GM21717 (cell line): ENCODE measurements at regions not wholly inside any gene's neighbourhood (a gene's known extent, or its start where the extent isn't known, plus 50 kb on each side); places are given as distances from the start of the nearest gene placed in this dataset.

Experiments used
- ATAC-seq: cut with Tn5 transposase; IDR thresholded peaks from one replicate; pipeline ENCODE4 v1.9.1; 2021; ENCODE audit warnings: mild to moderate bottlenecking, moderate library complexity; ENCODE audit not compliant: unreplicated experiment

GRCh38 chr10:117710181-117710798, 167.7 kb downstream of the EMX2 start:
- ATAC-seq = no peak

- ATAC-seq = no peak
Measured at GRCh38 chr10:117716889-117717288, 174.3 kb downstream of the EMX2 start.

GRCh38 chr10:117718986-117719920, 176.7 kb downstream of the EMX2 start:
- no peak for ATAC-seq

DNA sequence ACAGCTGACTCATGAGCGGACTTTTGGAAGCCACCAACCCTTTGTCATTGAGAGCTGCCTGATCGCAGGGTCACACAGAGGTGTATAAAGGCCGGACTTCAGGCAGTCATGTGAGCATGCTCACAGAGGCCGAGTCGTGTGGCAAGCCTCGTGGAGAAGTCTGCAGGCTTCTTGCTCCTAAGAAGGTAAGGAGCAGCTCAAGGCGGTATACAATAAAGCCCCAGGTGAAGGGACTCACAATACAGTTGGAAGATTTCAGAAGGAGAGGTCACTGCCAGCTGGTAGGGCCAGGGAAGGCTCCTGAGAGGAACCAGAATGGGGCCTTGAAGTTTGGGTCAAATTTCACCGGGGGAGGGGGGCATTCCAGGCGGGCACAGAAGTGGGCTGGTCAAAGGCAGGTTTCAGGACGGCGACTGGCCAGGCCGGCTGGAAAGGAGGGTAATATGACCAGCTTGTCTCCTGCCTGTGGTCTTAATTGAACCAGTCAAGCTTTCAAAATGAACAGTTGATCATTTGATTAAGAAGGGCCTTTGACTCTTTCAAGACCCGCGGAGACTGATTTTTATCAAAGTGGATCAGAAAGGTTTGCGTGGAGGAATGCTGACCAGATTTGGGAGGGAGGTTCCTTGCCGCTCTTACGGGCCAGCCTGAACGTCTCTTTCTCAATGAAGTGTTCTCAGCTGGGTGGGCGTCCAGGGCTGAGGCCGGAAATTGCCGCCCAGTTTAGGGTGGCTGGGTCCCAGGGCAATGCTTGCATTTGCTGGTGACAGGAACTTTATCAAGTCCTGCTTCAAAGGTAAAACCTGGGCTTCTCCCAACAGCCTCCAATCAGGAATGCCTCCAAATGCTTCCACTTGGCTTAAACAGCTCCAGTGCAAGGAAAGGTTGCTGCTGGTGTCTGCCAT, 178.6 kb downstream of the EMX2 start:
- no peak for ATAC-seq

DNA sequence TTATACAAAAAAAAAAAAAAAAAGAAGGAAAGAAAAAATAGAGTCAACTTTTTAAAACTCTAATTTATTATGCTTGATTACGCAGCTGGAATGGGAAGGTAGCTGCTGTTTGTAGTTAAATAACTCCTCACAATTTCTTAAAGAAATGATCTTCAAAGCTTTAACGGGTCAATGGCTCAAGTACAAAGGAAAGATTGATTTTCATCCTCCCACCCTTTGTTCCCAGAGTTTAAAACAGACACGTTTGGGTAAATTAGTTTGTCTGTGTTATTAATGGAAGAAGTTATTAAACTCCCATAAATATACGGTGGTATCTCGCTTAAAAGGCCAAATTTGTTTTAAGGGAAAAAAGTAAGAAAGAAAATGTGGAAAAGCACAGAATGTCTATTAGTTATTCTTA, 179.3 kb downstream of the EMX2 start:
- ATAC-seq = no peak

DNA sequence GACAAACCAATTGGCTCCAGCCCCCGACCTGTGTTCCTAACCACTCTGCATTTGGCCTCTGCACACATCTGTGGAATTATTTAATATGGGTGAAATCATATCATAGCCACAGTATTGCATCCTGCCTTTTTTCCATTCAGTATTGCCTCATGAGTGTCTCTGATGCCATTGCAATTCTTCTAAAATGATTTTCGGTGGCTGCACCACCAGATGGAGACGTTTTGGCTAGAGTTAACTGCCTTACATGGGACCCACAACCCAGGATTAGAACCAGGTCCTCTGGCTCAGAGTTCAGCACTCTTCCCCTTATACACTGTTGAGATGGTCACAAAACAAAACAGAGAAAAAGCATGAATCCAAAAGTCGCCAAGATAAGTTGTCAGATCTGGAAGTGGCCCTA, 180.8 kb downstream of the EMX2 start:
- no peak for ATAC-seq

DNA sequence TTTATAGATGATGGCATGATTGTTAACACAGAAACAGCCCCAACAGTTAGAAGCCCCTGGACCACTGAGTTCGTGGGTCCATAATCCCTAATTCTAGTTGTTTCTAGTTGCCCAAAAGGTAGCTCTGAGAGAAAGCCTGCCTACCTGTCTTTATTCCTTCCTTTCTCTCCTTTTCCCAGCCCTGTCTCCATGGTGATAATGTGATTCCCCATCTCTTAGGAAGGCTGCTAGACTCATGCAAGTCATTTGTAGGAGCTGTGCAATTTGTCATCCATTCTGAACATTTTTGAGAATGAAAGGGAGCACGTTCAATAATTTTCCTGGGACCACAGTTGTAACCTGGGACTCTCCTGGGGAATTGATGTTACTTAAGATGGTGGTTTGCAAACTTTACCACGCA, 183.4 kb downstream of the EMX2 start:
- ATAC-seq = no peak

GRCh38 chr10:117726596-117727295, 184.2 kb downstream of the EMX2 start:
- no peak for ATAC-seq

- ATAC-seq = no peak
Measured at GRCh38 chr10:117727421-117727820, 184.9 kb downstream of the EMX2 start.

DNA sequence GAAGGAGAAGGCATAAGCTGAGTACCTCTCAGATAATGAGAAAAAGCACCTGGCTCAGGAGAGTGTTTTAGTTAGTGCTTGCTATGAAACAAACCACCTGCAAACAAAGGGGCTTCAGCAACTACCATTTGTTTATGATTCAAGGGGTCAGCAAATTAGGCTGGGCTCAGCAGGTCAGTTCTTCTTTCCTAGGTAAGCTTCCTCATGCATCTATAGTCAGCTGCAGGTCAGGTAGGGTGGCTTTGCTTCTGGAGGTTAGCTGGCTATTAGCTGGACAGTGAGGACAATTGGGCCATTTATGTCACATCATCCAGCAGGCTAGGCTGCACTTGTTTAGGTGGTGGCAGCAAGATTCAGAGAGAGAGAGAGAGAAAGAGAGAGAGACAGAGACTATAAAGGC, 185.5 kb downstream of the EMX2 start:
- no peak for ATAC-seq

GRCh38 chr10:117729156-117729555, 186.6 kb downstream of the EMX2 start:
- ATAC-seq = no peak

- ATAC-seq = no peak
Measured at GRCh38 chr10:117731121-117731791, 188.7 kb downstream of the EMX2 start.

DNA sequence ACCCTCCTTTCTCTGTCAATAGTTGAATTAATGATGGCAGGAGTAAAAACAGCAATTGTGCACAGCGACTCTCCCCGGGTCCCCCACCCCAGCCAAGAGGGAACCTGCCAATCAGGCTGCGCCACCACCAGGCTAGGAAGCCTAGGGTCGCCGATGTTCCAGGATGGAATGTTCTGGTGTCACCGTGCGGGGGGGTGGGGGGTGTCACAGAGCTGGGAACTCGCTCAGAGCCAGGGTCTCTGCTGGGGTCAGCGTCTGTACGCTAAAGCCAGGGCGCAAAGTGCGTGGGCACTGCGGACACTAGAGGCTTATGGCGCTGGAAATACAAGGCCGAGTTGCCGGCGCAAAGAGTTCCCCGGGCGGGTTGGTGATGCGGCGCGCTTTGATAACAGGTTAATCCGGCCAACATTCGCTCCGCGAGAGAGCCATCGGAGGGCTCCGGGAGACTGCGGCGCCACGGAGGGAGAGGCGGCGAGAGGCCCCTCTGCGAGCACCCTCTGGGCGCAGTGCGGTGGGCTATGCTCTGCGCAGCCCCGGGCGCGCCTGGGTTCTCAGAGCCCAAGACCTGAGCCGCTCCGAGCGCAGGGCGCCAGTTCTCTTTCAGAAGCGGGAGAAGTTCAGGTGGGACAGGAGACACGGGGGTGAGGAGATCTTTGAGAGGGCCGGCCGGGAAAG, 192.3 kb downstream of the EMX2 start:
- ATAC-seq = no peak

DNA sequence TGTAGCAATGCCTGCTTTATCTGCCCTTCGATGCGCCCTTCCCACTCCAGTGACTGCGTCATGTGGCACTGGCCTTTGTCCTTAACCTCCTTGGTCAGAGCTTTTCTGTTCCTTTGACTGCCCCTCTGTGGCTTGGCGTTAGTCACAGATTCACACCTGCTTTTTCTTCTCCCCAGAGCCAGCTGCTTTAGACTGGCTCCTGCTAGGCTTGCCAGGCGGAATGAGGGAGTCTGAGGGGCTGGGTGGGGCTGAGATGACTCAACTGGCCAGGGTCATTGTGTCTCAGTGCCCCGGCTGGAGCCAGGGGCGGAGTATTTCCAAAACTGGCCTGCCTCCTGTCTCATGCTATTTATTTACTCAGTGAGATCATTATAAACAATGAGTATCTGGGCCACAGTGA, 194.1 kb downstream of the EMX2 start:
- no peak for ATAC-seq

GRCh38 chr10:117740088-117740487, 197.5 kb downstream of the EMX2 start:
- no peak for ATAC-seq

- ATAC-seq = no peak
Measured at GRCh38 chr10:117740691-117741222, 198.2 kb downstream of the EMX2 start.

DNA sequence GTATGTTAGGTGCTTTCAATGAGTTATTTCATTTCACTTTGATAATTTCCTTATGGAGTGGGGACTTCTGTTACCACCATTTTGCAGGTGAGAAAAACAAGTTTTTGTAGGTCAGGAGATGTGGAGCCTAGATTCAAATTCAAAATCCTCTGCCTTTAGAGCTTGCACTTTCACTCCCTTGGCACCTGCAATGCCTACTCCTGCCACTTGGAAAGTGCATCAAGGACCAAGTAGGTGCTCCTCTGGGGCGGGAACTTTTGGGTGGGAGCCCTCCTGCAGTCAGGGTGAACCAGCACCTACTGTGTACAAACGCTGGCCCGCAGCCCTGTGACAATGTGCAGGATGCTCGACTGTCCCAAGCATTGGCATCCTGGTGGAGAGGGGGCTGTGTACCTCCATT, 199.0 kb downstream of the EMX2 start:
- no peak for ATAC-seq

DNA sequence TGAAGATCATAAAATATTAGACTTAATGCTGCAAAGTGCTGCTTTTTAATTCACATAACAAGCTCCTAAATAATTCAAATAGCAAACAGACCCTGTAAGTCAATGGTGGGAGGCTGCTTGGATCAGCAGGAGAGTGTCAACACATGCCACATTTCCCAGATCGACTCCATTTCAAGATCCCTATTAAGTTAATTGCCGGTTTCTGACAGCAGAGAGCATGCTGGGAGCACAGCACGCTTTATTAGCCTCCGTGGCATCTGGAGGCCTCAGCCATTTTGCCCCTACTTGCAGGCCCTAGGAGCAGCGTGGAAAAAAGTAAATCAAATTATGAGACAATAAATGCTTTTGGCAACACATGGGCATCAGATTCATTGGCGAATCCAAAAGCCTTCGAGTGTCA, 201.0 kb downstream of the EMX2 start:
- no peak for ATAC-seq

DNA sequence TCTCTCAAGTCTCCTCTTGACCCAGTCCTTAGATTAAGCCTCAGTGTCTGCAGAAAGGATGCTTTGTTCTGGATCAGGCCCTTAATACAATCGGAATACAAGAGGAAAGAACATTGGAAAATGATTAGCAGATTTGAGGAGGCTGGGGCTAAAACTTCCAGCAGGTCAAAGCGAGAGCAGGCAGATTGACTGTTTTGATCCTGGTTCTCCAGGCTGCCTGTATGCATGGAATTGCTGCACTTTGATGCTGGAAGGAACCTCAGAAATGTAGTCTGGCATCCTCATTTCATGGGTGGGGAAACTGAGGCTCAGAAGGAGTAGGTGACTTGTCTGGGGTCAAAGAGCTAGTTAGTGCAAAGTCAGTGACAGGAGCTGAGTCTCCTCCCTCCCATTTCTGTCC, 202.8 kb downstream of the EMX2 start:
- no peak for ATAC-seq
